GM20000 (cell line): ENCODE measurements at regions not wholly inside any gene's neighbourhood (a gene's known extent, or its start where the extent isn't known, plus 50 kb on each side); places are given as distances from the start of the nearest gene placed in this dataset.
"Not testable (repeated sequence)": the region's sequence is repeated elsewhere in the genome, so short reads cannot be mapped to it uniquely, and the experiment has no call there.

Source experiments
- DNase-seq: peaks from one replicate; pipeline ENCODE4 v3.0.0; 2012; ENCODE audit warnings: low spot score
- CTCF ChIP-seq: IDR thresholded peaks from 2 replicates; pipeline ENCODE4 v1.5.1; 2012; ENCODE audit warnings: mild to moderate bottlenecking, control low read depth; ENCODE audit errors: extremely low read depth, missing control alignments

GRCh38 chr15:38021259-38021658, 86.8 kb downstream of the TMCO5A start:
- peak; percentile 16 for DNase-seq
- no peak for TF ChIP-seq CTCF

GRCh38 chr15:38024293-38025091, 90.1 kb downstream of the TMCO5A start:
- no peak for TF ChIP-seq CTCF
- DNase-seq, result no peak

- DNase-seq, result not testable (repeated sequence)
These were observed 91.2 kb downstream of the TMCO5A start for GRCh38 chr15:38025656-38026055.

GRCh38 chr15:38028869-38029268, 94.4 kb downstream of the TMCO5A start:
- DNase-seq, result no peak
- TF ChIP-seq CTCF, result no peak

- no peak for TF ChIP-seq CTCF
- no peak for DNase-seq
These were observed 95.3 kb downstream of the TMCO5A start for GRCh38 chr15:38029736-38030135.

- no peak for DNase-seq
These were observed 96.2 kb downstream of the TMCO5A start for GRCh38 chr15:38030609-38031008.

GRCh38 chr15:38035701-38036100, 101.3 kb downstream of the TMCO5A start:
- TF ChIP-seq CTCF, result no peak
- no peak for DNase-seq

More at GRCh38 chr15:38030609-38031008, 96.2 kb downstream of the TMCO5A start:
- no peak for TF ChIP-seq CTCF

- no peak for DNase-seq
These were observed 102.4 kb downstream of the TMCO5A start for GRCh38 chr15:38036790-38037338.

More at GRCh38 chr15:38036790-38037338, 102.4 kb downstream of the TMCO5A start:
- TF ChIP-seq CTCF, result no peak
